ENCODE measurements at regions not wholly inside any gene's neighbourhood (a gene's known extent, or its start where the extent isn't known, plus 50 kb on each side); places are given as distances from the start of the nearest gene placed in this dataset.

- TF ChIP-seq TAF1 (conservative IDR thresholded peaks at IDR 0.05) (no peak), CTCF (IDR thresholded peaks at IDR 0.05; ENCODE audit: low read depth, low read length, missing input control) (no peak), JUND (IDR thresholded peaks at IDR 0.05) (no peak), YY1 (IDR thresholded peaks at IDR 0.05) (no peak), RAD21 (IDR thresholded peaks at IDR 0.05) (no peak), RXRA (IDR thresholded peaks at IDR 0.05) (no peak), HNF4A (conservative IDR thresholded peaks at IDR 0.05) (no peak), ATF3 (IDR thresholded peaks at IDR 0.05) (no peak)
Observed at GRCh38 chr4:162700358-162700757, 466.3 kb downstream of the NAF1 start.

All from liver (tissue), 3 donors.